ENCODE measurements at regions not wholly inside any gene's neighbourhood (a gene's known extent, or its start where the extent isn't known, plus 50 kb on each side); places are given as distances from the start of the nearest gene placed in this dataset.

DNA sequence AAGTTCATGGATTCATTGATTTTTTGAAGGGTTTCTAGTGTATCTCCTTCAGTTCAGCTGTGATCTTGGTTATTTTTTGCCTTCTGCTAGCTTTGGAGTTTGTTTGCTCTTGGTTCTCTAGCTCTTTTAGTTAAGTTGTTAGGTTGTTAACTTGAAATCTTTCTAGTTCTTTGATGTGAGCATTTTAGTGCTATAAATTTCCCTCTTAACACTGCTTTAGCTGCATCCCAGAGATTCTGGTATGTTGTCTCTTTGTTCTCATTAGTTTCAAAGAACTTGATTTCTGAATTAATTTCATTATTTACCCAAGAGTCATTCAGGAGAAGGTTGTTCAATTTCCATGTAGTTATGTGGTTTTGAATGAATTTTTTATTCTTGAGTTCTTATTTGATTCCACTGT, 210.6 kb downstream of the IRS1 start:
- no peak for DNase-seq (ENCODE audit: extremely low read depth in 1 of 11, low read depth in 9 of 11, low spot score in 4 of 11)

DNA sequence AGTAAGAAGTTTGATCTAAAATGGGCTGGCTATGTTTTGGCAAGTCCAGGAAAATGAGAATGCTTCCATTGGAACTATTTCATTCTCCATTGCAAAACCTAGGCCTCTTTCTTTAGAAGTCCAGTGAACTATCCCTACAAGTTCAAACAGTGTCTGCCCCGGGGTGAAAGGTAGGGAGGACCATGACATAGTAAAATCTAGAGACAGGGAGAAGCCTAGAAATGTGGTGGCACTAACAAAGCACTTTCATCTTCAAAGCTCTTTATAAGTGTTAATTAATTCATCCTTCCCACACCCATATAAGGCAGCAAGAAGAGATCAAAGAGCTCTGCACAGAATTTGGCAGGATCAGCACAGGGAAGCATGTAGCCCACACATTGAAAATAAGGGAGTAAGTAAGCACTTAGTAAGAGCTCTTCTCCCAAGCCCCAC, 214.5 kb downstream of the IRS1 start:
- DNase-seq (ENCODE audit: extremely low read depth in 1 of 11, low read depth in 9 of 11, low spot score in 4 of 11), result no peak

DNA sequence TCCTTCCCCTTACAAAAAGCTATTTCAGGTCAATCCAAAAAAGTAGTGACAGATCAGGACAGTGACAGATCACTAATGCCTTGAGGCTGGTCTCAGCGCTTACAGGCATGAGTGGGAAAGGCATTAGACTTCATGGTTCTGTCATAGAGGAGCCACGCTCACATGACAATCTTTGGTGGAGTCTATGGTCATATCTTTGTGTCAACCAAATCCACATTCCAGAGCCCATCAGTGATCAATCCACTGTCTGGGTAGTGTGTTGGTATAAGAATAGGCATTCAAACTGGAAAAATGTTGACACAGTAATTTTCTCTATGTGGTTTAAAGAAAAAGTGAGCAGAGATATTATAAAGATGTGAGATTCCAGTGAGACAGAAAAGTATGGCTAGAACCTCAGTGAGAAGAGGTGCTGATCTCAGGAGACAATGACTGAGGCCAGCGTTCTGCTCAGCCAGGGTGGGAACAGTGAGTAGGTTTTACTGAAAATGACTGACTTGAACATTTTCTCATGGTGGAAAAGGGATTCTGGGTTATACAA, 215.0 kb downstream of the IRS1 start:
- DNase-seq (ENCODE audit: extremely low read depth in 1 of 11, low read depth in 9 of 11, low spot score in 4 of 11), result no peak

GRCh38 chr2:226583715-226584114, 215.9 kb downstream of the IRS1 start:
- DNase-seq (ENCODE audit: extremely low read depth in 1 of 11, low read depth in 9 of 11, low spot score in 4 of 11), result peak in 3 of 11 donors; percentile 2 to 27 (median 9)

DNA sequence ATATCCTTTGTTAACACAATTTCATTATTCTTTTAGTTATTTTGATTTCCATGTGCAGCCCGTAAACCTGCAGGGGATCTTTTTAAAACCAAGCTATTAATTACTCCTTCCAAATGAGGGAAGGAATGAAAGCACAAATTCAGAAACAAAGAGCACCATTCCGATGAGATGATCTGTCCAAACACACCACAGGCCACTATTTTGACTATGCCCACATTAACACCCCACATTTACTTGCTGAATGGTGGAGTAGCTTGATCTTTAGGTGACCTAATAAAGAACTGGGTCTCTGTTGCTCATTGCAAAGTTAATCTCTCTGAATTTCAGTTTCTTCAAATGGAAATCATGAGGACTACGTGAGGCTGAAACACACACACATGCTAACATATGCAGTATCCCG, 218.0 kb downstream of the IRS1 start:
- DNase-seq (ENCODE audit: extremely low read depth in 1 of 11, low read depth in 9 of 11, low spot score in 4 of 11), result no peak

DNA sequence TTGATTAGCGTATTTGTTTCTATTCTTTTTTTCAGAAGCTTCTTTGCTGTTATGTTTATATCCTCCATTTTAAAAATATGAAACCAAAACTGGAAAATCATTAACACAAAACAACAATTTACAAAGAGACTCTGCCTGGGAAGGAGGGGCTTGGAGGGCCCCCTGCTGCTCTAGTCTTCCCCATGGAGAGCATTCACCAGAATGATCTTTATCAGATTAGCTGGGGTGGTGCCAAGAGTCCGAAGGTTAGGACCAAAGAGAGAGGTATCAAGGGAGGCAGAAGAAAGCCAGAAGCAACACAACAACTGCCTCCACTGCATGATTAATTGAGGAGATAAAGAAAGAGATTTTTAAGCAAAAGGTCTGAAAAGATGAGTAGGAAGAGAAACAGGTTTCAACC, 218.6 kb downstream of the IRS1 start:
- no peak for DNase-seq (ENCODE audit: extremely low read depth in 1 of 11, low read depth in 9 of 11, low spot score in 4 of 11)

DNA sequence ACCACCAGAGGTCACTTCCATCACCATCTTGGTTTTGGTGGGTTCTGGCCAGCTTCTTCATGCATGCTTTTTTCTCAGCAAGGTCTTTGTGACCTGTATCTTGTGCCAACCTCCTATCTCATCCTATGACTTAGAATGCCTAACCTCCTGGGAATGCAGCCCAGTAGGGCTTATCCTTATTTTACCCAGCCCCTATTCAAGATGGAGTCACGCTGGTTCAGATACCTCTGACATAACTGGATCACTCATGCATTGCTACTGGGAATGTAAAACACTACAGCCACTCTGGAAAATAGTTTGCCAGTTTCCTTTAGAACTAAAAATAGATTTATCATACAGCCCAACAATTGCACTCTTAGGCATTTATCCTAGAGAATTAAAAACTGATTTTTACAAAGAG, 219.2 kb downstream of the IRS1 start:
- DNase-seq (ENCODE audit: extremely low read depth in 1 of 11, low read depth in 9 of 11, low spot score in 4 of 11), result no peak

DNA sequence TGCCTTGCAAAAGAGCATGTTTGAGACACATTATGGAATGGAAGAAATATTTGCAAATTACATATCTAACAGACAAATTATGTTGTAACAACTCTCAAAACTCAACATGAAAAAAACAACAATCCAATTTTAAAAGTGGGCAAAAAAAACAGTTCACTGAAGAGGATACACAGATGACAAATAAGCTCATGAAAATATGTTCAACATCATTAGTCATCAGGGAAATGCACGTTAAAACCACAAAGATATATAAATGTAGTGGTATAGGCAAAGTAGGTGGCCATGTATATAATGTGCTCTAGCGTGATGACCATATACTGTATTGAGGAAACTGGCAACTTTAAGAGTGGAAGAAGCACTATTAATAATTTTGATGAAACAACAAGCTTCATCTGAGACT, 220.1 kb downstream of the IRS1 start:
- DNase-seq (ENCODE audit: extremely low read depth in 1 of 11, low read depth in 9 of 11, low spot score in 4 of 11), result no peak

GRCh38 chr2:226578879-226579278, 220.7 kb downstream of the IRS1 start:
- no peak for DNase-seq (ENCODE audit: extremely low read depth in 1 of 11, low read depth in 9 of 11, low spot score in 4 of 11)

DNA sequence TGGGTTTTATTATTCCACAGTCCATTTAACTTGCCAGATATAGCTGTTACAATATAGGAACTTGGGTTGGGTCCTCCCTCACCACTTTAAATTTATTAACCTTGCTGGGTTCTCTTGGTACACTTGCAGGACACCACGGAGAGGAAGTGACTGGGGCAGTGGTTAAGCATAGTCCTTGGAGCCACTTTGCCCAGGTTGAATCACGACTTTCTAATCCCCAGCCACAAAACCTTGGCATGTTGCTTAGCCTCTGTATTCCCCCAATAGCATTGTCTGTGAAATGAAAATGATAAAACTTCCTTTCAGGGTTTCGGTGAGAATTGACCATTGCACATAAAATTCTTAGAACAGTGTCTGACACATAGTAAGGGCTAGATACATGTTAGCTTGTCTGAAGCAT, 221.2 kb downstream of the IRS1 start:
- DNase-seq (ENCODE audit: extremely low read depth in 1 of 11, low read depth in 9 of 11, low spot score in 4 of 11), result no peak

GRCh38 chr2:226575928-226576327, 223.7 kb downstream of the IRS1 start:
- no peak for DNase-seq (ENCODE audit: extremely low read depth in 1 of 11, low read depth in 9 of 11, low spot score in 4 of 11)

DNA sequence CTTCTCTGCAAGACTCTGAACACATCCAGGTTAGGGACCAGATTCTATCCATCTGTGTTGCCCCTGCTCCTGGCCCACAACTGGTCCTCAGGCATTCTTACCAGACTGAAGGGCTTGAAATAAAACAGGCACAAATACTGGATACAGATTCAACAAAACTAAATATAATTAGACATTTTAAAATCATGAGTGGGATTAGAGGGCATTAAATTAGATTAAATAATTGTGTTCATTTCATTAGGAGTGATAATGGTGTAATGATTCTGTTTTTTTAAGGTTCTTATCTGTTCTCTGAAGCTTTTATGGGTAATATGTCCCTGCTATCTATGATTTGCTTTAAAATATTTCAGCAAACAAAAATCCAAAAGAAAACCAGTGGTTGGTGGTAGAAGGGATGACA, 226.5 kb downstream of the IRS1 start:
- DNase-seq (ENCODE audit: extremely low read depth in 1 of 11, low read depth in 9 of 11, low spot score in 4 of 11), result no peak

GRCh38 chr2:226564667-226565066, 235.0 kb downstream of the IRS1 start:
- no peak for DNase-seq (ENCODE audit: extremely low read depth in 1 of 11, low read depth in 9 of 11, low spot score in 4 of 11)

GRCh38 chr2:226561962-226562361, 237.7 kb downstream of the IRS1 start:
- no peak for DNase-seq (ENCODE audit: extremely low read depth in 1 of 11, low read depth in 9 of 11, low spot score in 4 of 11)

- no peak for DNase-seq (ENCODE audit: extremely low read depth in 1 of 11, low read depth in 9 of 11, low spot score in 4 of 11)
These were observed 239.3 kb downstream of the IRS1 start for GRCh38 chr2:226560325-226560724.

GRCh38 chr2:226559536-226559935, 240.1 kb downstream of the IRS1 start:
- no peak for DNase-seq (ENCODE audit: extremely low read depth in 1 of 11, low read depth in 9 of 11, low spot score in 4 of 11)

GRCh38 chr2:226558418-226558817, 241.2 kb downstream of the IRS1 start:
- no peak for DNase-seq (ENCODE audit: extremely low read depth in 1 of 11, low read depth in 9 of 11, low spot score in 4 of 11)

GRCh38 chr2:226556050-226556449, 243.6 kb downstream of the IRS1 start:
- DNase-seq (ENCODE audit: extremely low read depth in 1 of 11, low read depth in 9 of 11, low spot score in 4 of 11), result no peak

DNA sequence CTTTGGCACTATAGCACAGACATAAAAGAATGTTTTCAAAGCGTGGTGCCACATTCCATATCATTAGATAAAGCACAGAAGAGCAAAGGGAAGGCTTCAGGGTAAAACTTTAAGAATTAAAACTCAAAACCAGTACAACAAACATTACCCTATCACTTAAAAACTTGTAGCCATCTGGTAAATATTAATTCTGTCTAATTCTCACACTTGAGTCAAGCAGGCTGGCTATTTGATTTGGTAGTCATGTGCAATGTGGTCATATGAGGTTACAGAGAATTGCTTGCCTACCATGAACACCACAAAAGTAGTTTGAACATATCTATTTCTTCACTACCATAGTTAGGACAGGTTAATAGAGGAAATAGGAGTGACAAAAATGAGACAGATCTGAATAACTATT, 244.9 kb downstream of the IRS1 start:
- no peak for DNase-seq (ENCODE audit: extremely low read depth in 1 of 11, low read depth in 9 of 11, low spot score in 4 of 11)

DNA sequence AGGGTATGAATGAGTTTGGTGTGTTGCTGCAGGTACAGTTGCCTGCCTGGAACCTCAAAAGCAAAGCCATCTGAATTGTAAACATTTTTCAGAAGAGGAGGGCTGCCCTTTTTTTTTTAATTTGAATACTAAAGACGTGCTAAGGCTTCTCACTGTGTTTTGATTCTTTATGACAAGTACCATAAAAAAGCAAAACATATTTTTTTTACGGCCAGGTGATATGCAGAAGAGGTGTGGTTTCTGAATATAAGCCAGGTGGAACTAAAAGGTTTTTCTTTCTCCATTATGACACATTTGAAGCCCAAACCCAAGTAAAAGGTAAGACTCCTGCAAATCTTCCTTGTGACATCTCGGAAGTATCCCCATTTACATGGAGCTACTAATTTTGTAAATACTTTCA, 246.3 kb downstream of the IRS1 start:
- no peak for DNase-seq (ENCODE audit: extremely low read depth in 1 of 11, low read depth in 9 of 11, low spot score in 4 of 11)

DNA sequence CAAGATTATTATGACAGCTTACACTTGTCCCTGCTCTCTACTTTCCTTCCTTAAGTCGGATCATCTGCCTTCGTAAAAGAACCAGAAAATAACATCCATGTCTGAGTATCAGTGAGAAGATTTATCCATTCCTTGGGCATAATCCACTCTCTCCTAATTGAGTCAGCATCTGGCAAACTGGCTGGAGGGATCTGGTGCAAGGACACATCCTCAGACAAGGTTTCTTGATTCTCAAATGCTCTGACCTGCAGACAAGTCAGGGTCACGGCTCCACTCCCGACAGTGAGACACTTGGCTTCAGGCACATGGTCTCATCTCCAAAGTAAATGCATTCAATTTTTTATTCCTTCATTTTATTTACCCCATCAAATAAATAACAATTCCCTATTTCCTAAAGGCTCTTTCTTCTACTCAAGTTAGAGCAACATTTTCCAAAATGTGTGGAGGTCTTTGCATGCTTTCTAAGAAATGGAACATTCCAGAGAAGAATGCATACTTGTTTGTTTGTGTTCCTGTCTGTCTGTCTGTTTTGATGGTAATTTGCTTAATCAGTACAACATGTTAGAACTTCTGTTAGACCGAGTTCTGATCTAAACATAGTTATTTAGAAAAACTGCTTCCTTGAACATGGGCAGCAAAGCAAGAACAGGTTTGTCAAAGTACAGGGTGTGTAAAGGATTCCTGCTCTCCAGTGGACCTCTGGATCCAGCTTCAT, 246.9 kb downstream of the IRS1 start:
- no peak for DNase-seq (ENCODE audit: extremely low read depth in 1 of 11, low read depth in 9 of 11, low spot score in 4 of 11)
